GM10248 (cell line): ENCODE measurements at regions not wholly inside any gene's neighbourhood (a gene's known extent, or its start where the extent isn't known, plus 50 kb on each side); places are given as distances from the start of the nearest gene placed in this dataset.

Source experiments
- CTCF ChIA-PET: fragments of 300-600 bp; sonication (Branson Sonifier 250); formaldehyde crosslinking; extraction: SDS; loops from one replicate; lab custom pipeline; 2021; ENCODE audit warnings: antibody characterized with exemption; lab: Yijun Ruan, JAX
- POLR2A ChIA-PET: fragments of 350-650 bp; sonication (Branson Sonifier 250); formaldehyde crosslinking; extraction: SDS; loops from one replicate; lab custom pipeline; 2020; ENCODE audit warnings: antibody characterized with exemption; lab: Yijun Ruan, JAX
- DNase-seq: peaks from one replicate; pipeline ENCODE4 v3.0.0; 2012; ENCODE audit errors: extremely low spot score
- TF ChIP-seq, protein P1 (sequence below): IDR thresholded peaks from 2 replicates; pipeline ENCODE4 v1.5.1; 2012; ENCODE audit warnings: mild to moderate bottlenecking, low read depth; ENCODE audit errors: extremely low read depth, missing control alignments, control extremely low read depth

DNA sequence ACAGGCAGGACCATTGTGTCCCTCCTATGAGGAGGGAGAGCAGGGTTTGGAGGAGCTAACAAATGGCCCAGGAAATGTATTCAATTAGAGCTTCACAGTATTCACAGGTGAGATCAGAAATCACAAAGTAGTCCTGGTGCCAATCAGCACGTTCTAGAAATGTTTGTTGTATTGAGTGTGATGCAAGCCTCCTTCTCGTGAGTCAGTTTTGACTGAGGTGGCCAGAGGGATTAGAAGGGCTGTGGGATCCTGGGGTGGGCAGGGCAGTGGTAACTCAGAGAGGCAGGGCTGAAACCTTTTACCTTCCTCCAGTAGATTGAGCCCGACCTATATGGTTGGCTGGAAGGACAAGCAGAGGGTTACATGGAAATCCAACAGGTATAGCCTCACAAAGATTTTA is 95.0 kb downstream of the BOD1L2 start:
- CTCF ChIA-PET = interaction anchor here (2.0 kb wide), 1 partner anchor 13 kb away, joined by 5 read pairs; no protein-coding TSS in a partner anchor
- TF ChIP-seq, protein P1, sequence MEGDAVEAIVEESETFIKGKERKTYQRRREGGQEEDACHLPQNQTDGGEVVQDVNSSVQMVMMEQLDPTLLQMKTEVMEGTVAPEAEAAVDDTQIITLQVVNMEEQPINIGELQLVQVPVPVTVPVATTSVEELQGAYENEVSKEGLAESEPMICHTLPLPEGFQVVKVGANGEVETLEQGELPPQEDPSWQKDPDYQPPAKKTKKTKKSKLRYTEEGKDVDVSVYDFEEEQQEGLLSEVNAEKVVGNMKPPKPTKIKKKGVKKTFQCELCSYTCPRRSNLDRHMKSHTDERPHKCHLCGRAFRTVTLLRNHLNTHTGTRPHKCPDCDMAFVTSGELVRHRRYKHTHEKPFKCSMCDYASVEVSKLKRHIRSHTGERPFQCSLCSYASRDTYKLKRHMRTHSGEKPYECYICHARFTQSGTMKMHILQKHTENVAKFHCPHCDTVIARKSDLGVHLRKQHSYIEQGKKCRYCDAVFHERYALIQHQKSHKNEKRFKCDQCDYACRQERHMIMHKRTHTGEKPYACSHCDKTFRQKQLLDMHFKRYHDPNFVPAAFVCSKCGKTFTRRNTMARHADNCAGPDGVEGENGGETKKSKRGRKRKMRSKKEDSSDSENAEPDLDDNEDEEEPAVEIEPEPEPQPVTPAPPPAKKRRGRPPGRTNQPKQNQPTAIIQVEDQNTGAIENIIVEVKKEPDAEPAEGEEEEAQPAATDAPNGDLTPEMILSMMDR = no peak
- POLR2A ChIA-PET = no interaction called here
- no peak for DNase-seq

DNA sequence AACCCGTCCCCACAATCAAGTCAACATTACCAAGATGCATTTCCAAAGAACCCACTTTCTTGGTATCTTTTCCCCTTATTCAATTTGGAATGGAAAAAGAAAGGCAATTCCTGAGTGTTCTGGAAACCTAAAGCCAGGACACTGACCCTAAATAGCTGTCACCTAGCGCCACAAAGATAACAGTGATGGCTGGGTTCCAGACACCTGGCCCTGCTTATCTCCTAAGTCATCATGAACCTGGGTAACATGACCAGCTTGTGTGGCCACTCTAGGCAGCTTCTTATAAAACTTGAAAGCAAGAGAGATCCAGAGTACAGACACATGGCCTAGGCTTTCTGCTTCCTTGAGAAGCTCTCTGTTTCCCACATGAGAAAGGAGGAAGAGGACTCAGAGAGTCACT is 95.4 kb downstream of the BOD1L2 start:
- POLR2A ChIA-PET = no interaction called here
- TF ChIP-seq, protein P1 = no peak
- DNase-seq = no peak
- CTCF ChIA-PET = interaction anchor here (2.0 kb wide), 1 partner anchor 13 kb away, joined by 5 read pairs; no protein-coding TSS in a partner anchor

DNA sequence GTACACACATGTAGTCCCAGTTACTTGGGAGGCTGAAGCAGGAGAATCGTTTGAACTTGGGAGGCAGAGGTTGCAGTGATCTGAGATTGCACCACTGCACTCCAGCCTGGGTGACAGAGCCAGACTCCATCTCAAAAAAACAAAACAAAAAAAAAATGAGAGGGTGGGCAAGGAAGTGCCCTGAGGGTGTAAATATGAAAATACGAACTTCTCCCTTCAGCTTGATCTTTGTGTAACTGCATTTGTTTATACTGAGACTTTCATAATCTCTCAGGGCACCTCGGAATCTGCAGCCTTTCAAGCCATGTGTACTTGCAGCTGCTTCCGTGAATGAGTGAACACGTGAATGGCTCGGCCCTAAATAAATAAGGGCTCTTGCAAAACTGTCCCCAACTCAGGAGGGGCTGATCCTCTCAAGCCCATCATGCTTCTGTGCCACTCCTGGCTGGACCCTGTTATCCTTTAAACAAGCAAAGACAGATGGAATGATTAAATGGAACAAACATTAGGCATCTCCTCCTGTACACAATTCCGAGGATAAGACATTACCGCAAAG is 96.8 kb downstream of the BOD1L2 start:
- ChIA-PET POLR2A (no interaction called here), CTCF (no interaction called here)
- no peak for DNase-seq
- TF ChIP-seq, protein P1 = no peak

DNA sequence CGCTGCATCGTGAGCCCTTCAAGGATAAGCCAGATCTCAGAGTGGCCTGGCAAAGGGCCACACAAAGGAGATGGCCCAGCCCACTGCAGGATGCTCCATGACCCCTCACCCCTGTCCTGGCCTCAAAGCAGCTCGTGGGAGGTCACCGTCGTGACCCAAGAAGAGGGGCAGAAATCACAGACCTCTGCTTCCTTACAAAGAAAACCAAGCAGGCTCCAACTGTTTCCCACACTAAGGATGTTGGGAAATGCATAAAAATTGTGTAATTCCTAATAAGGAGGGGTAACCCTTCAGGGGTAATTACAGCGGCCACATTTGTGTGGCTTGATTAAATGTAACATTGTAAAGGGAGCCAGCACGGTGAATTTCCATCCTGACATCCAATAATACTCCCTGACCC is 102.3 kb downstream of the BOD1L2 start:
- CTCF ChIA-PET = interaction anchor here (1.7 kb wide), 1 partner anchor 9 kb away, joined by 4 read pairs; no protein-coding TSS in a partner anchor
- DNase-seq = no peak
- TF ChIP-seq, protein P1 = no peak
- POLR2A ChIA-PET = no interaction called here

DNA sequence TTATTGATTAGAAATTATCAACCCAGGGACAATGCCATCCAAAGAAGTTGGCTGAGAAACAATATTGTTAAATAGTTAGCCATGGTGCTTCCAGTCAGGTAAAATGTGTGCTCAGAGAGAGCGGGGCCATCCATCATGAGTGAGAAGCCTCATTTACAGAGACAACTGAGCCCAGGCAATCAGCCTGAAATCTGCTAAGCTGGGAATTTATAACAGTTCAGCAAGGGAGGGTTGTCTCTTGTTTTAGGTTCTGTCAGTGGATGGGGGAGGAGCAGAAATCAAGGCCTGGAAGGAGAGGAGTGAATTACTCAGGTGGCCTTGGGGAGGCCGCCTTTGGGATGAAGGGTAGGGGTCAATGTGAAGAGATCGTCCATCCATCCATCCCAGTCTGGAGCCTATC is 102.5 kb upstream of the ST8SIA3 start:
- POLR2A ChIA-PET = no interaction called here
- no peak for DNase-seq
- CTCF ChIA-PET = interaction anchor here (1.2 to 1.7 kb wide), 2 partner anchors 10 to 13 kb away, joined by 4 to 5 read pairs; no protein-coding TSS in a partner anchor
- TF ChIP-seq, protein P1 = no peak

DNA sequence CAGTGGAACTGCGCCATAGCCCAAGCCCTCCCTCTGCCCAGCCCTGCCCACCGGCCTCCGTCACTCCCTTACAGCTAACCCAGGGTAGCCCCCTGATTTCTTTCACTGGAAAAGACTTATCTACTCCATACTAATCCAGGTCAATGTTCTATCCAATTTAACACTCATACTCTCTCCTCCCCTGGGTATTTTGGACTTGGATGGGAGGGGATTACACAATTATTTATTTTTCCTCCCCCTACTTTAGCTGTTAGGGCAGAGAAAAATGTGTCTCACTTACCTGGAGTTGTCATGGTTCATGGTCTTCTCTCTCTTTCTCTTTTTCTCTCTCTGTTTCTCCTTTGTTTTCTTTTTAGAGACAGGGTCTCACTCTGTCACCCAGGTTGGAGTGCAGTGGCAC is 100.6 kb upstream of the ST8SIA3 start:
- POLR2A ChIA-PET = no interaction called here
- DNase-seq = no peak
- TF ChIP-seq, protein P1 = no peak
- CTCF ChIA-PET = no interaction called here
